ENCODE measurements at regions not wholly inside any gene's neighbourhood (a gene's known extent, or its start where the extent isn't known, plus 50 kb on each side); places are given as distances from the start of the nearest gene placed in this dataset.

- Histone ChIP-seq H3K36me3 (ENCODE audit: low read depth) (no peaks in the 10 kb centered on the region), H3K4me3 (no peak overlapping the region), H3K4me1 (ENCODE audit: low read depth) (no peaks in the 10 kb centered on the region), H3K9me3 (no peaks in the 10 kb centered on the region)
- DNase-seq, result no peak
- ATAC-seq, result peak; percentile 67
- intact Hi-C loops (cut with DNase I, micrococcal nuclease), result no loop called here
- no peak for TF ChIP-seq CTCF (IDR thresholded peaks at IDR 0.05)
These were observed 73.9 kb downstream of the MATN1 start for GRCh38 chr1:30649321-30649991.

GRCh38 chr1:30648408-30649000 is 74.9 kb downstream of the MATN1 start:
- DNase-seq (no peak), ATAC-seq (no peak)
- Histone ChIP-seq H3K9me3 (no peaks in the 10 kb centered on the region), H3K4me3 (no peak overlapping the region), H3K4me1 (ENCODE audit: low read depth) (no peaks in the 10 kb centered on the region), H3K36me3 (ENCODE audit: low read depth) (no peaks in the 10 kb centered on the region)
- intact Hi-C loops (cut with DNase I, micrococcal nuclease), result no loop called here
- no peak for TF ChIP-seq CTCF (IDR thresholded peaks at IDR 0.05)

GRCh38 chr1:30645807-30646206 is 77.6 kb downstream of the MATN1 start:
- Histone ChIP-seq H3K4me1 (ENCODE audit: low read depth) (no peaks in the 10 kb centered on the region), H3K4me3 (no peak overlapping the region), H3K9me3 (no peaks in the 10 kb centered on the region), H3K36me3 (ENCODE audit: low read depth) (no peaks in the 10 kb centered on the region)
- DNase-seq (no peak), ATAC-seq (no peak)
- intact Hi-C loops (cut with DNase I, micrococcal nuclease), result no loop called here
- TF ChIP-seq CTCF (IDR thresholded peaks at IDR 0.05), result no peak

GRCh38 chr1:30642391-30643120 is 80.8 kb downstream of the MATN1 start:
- H3K4me1 ChIP-seq (ENCODE audit: low read depth), result no peaks in the 10 kb centered on the region
- no peak for TF ChIP-seq CTCF (IDR thresholded peaks at IDR 0.05)
- H3K36me3 ChIP-seq (ENCODE audit: low read depth), result no peaks in the 10 kb centered on the region
- no peak for DNase-seq
- no peaks in the 10 kb centered on the region for H3K9me3 ChIP-seq
- no peak overlapping the region for H3K4me3 ChIP-seq
- no peak for ATAC-seq
- intact Hi-C loops (cut with DNase I, micrococcal nuclease), result no loop called here

GRCh38 chr1:30641572-30642353 is 81.6 kb downstream of the MATN1 start:
- no peak for ATAC-seq
- H3K36me3 ChIP-seq (ENCODE audit: low read depth), result no peaks in the 10 kb centered on the region
- H3K4me1 ChIP-seq (ENCODE audit: low read depth), result no peaks in the 10 kb centered on the region
- DNase-seq, result no peak
- H3K9me3 ChIP-seq, result no peaks in the 10 kb centered on the region
- no peak for TF ChIP-seq CTCF (IDR thresholded peaks at IDR 0.05)
- no peak overlapping the region for H3K4me3 ChIP-seq
- intact Hi-C loops (cut with DNase I, micrococcal nuclease), result no loop called here

Data from mucosa of descending colon (tissue), 3 donors.